Mesenchymal stem cell (in vitro differentiated cells and primary cell): ENCODE measurements at regions not wholly inside any gene's neighbourhood (a gene's known extent, or its start where the extent isn't known, plus 50 kb on each side); places are given as distances from the start of the nearest gene placed in this dataset.
"Not testable (repeated sequence)": the region's sequence is repeated elsewhere in the genome, so short reads cannot be mapped to it uniquely, and the experiment has no call there.

Experiments used
- DNase-seq: peaks from one replicate; pipeline ENCODE4 v3.0.0-alpha.2; 2013
- H2AFZ ChIP-seq: one replicate; pipeline ENCODE4 v1.6.1; 2013; ENCODE audit warnings: low read depth, mild to moderate bottlenecking, control low read depth, inconsistent platforms, low read length, moderate library complexity
- H2AK5ac ChIP-seq: 2 replicates; pipeline ENCODE4 v1.6.1; 2013; ENCODE audit warnings: low read length, moderate library complexity, mild to moderate bottlenecking, inconsistent platforms; ENCODE audit not compliant: severe bottlenecking
- H2BK120ac ChIP-seq: one replicate; pipeline ENCODE4 v1.6.1; 2013; ENCODE audit warnings: low read depth, mild to moderate bottlenecking, inconsistent platforms, low read length, moderate library complexity
- H2BK12ac ChIP-seq, 2 experiments: one replicate each; pipeline ENCODE4 v1.6.1; 2013; ENCODE audit warnings: inconsistent platforms in 2 of 2, low read length in 2 of 2, mild to moderate bottlenecking in 2 of 2, moderate library complexity in 2 of 2, control low read depth in 1 of 2
- H2BK15ac ChIP-seq: one replicate; pipeline ENCODE4 v1.6.1; 2013; ENCODE audit warnings: mild to moderate bottlenecking, low read depth, inconsistent platforms; ENCODE audit not compliant: poor library complexity, severe bottlenecking
- H2BK5ac ChIP-seq: 2 replicates; pipeline ENCODE4 v1.6.1; 2013; ENCODE audit warnings: low read depth, mild to moderate bottlenecking, low read length, control low read depth, inconsistent platforms; ENCODE audit not compliant: poor library complexity, severe bottlenecking
- H3K14ac ChIP-seq, 2 experiments: one replicate each; pipeline ENCODE4 v1.6.1; 2013; ENCODE audit warnings: inconsistent platforms in 2 of 2, low read length in 2 of 2, control low read depth in 1 of 2, mild to moderate bottlenecking in 1 of 2, moderate library complexity in 1 of 2
- H3K18ac ChIP-seq, 2 experiments: one replicate each; pipeline ENCODE4 v1.6.1; 2013; ENCODE audit warnings: inconsistent platforms in 2 of 2, low read length in 2 of 2, control low read depth in 1 of 2, low read depth in 1 of 2, mild to moderate bottlenecking in 1 of 2
- H3K23ac ChIP-seq, 2 experiments: one replicate each; pipeline ENCODE4 v1.6.1; 2013; ENCODE audit warnings: inconsistent platforms in 2 of 2, low read length in 2 of 2, mild to moderate bottlenecking in 2 of 2, moderate library complexity in 2 of 2, control low read depth in 1 of 2
- H3K27ac ChIP-seq: 2 replicates; pipeline ENCODE4 v1.5.1; 2013; ENCODE audit warnings: mild to moderate bottlenecking, moderate library complexity, low read length, control low read depth, inconsistent platforms; ENCODE audit not compliant: poor library complexity, severe bottlenecking
- H3K27me3 ChIP-seq, 2 experiments: 2 replicates each; pipeline versions ENCODE4 v1.6.1 to v1.7.0; 2013; ENCODE audit warnings: low read length in 2 of 2, mild to moderate bottlenecking in 2 of 2, moderate library complexity in 2 of 2, control low read depth in 1 of 2, inconsistent platforms in 1 of 2; ENCODE audit not compliant: control insufficient read depth in 1 of 2, insufficient read depth in 1 of 2
- H3K36me3 ChIP-seq, 2 experiments: 2 replicates each; pipeline versions ENCODE4 v1.6.1 to v1.7.0; 2013; ENCODE audit warnings: low read length in 2 of 2, control low read depth in 1 of 2, inconsistent platforms in 1 of 2, low read depth in 1 of 2, mild to moderate bottlenecking in 1 of 2; ENCODE audit not compliant: insufficient read depth in 2 of 2, control insufficient read depth in 1 of 2
- H3K4ac ChIP-seq, 2 experiments: one replicate each; pipeline ENCODE4 v1.6.1; 2013; ENCODE audit warnings: inconsistent platforms in 2 of 2, low read length in 2 of 2, mild to moderate bottlenecking in 2 of 2, moderate library complexity in 2 of 2, control low read depth in 1 of 2, low read depth in 1 of 2
- H3K4me1 ChIP-seq: 2 replicates; pipeline ENCODE4 v1.6.1; 2013; ENCODE audit warnings: low read depth, low read length, control low read depth; ENCODE audit not compliant: control insufficient read depth, insufficient read depth
- H3K4me2 ChIP-seq: 2 replicates; pipeline ENCODE4 v1.6.1; 2013; ENCODE audit warnings: low read length, mild to moderate bottlenecking, inconsistent platforms; ENCODE audit not compliant: poor library complexity, severe bottlenecking
- H3K4me3 ChIP-seq, 2 experiments: 2 replicates each; pipeline versions ENCODE4 v1.5.1 to v1.7.0; 2013; ENCODE audit warnings: low read length in 2 of 2, mild to moderate bottlenecking in 2 of 2, control low read depth in 1 of 2, low read depth in 1 of 2; ENCODE audit not compliant: insufficient read depth in 1 of 2
- H3K79me1 ChIP-seq: replicated peaks from 2 replicates; pipeline ENCODE4 v1.6.1; 2013; ENCODE audit warnings: mild to moderate bottlenecking, control low read depth, low read length, inconsistent platforms; ENCODE audit not compliant: poor library complexity, severe bottlenecking
- H3K9ac ChIP-seq: 2 replicates; pipeline ENCODE4 v1.7.0; 2013; ENCODE audit warnings: mild to moderate bottlenecking, low read length, moderate library complexity
- H3K9me3 ChIP-seq: 2 replicates; pipeline ENCODE4 v1.7.0; 2013; ENCODE audit warnings: mild to moderate bottlenecking, low read length; ENCODE audit not compliant: control insufficient read depth
- H4K8ac ChIP-seq: one replicate; pipeline ENCODE4 v1.6.1; 2013; ENCODE audit warnings: inconsistent platforms, mild to moderate bottlenecking, low read length, moderate library complexity
- H4K91ac ChIP-seq: one replicate; pipeline ENCODE4 v1.6.1; 2013; ENCODE audit warnings: mild to moderate bottlenecking, low read length, inconsistent platforms
- WGBS: methylation state at CpG from one replicate; pipeline ENCODE4 v1.1.7; 2013; ENCODE audit warnings: mixed read lengths; 5-methylcytosine and 5-hydroxymethylcytosine counted together

DNA sequence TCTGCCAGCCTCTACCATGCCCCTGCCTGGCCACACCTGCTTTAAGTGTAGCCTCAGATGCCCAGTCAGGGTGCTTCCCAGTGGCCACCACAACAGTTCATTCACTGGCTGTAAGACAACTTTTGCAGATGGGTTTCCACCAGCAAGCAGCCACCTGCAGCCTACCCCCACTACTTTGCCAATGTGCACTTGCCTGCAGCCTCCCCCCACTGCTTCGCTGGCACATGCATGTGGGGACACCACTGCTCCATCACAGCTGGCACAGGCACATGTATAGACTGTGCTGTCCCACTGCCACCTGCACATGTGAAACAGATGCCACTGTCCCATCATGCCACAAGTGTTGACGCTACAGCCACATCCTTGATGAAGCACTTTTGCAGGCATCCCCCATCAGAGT is 723.9 kb downstream of the SH3BGRL start:
- DNase-seq: no peak
- no peak overlapping the region for H2BK12ac ChIP-seq
- H2AFZ ChIP-seq: no peak overlapping the region
- no peaks in the 10 kb centered on the region for H3K79me1 ChIP-seq
- no peak overlapping the region for H4K8ac ChIP-seq
- H2AK5ac ChIP-seq: no peak overlapping the region
- H3K9ac ChIP-seq: no peak overlapping the region
- peaks cover 3% of the 10 kb centered on the region for H3K9me3 ChIP-seq
- no peak overlapping the region for H3K4ac ChIP-seq
- H3K4me3 ChIP-seq: no peak overlapping the region
- H3K27me3 ChIP-seq: no peaks in the 10 kb centered on the region
- H2BK5ac ChIP-seq: no peak overlapping the region
- H3K27ac ChIP-seq: no peak overlapping the region
- 64% methylated on average over 2 of the region's 2 CpGs for WGBS
- no peak overlapping the region for H3K23ac ChIP-seq
- no peaks in the 10 kb centered on the region for H3K36me3 ChIP-seq
- no peak overlapping the region for H3K4me2 ChIP-seq
- no peaks in the 10 kb centered on the region for H3K4me1 ChIP-seq
- H4K91ac ChIP-seq: no peak overlapping the region
- no peak overlapping the region for H2BK120ac ChIP-seq
- H3K18ac ChIP-seq: no peak overlapping the region
- H2BK15ac ChIP-seq: no peak overlapping the region
- no peak overlapping the region for H3K14ac ChIP-seq

DNA sequence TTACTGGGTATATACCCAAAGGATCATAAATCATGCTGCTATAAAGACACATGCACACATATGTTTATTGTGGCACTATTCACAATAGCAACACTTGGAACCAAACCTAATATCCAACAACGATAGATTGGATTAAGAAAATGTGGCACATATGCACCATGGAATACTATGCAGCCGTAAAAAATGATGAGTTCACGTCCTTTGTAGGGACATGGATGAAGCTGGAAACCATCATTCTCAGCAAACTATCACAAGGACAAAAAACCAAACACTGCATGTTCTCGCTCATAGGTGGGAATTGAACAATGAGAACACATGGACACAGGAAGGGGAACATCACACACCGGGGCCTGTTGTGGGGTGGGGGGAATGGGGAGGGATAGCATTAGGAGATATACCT is 744.0 kb downstream of the SH3BGRL start:
- not testable (repeated sequence) for H3K4me1 ChIP-seq, H3K23ac ChIP-seq, H3K79me1 ChIP-seq, H3K18ac ChIP-seq, H3K9me3 ChIP-seq, H3K4ac ChIP-seq, H3K4me3 ChIP-seq, H2BK15ac ChIP-seq, H4K8ac ChIP-seq, H2BK120ac ChIP-seq, H2BK12ac ChIP-seq, H3K4me2 ChIP-seq, H3K9ac ChIP-seq, H2AK5ac ChIP-seq, H3K14ac ChIP-seq, DNase-seq, H2AFZ ChIP-seq, H3K27me3 ChIP-seq, H3K27ac ChIP-seq, H4K91ac ChIP-seq, H3K36me3 ChIP-seq, H2BK5ac ChIP-seq
- no CpG with 5 or more reads among the region's 5 CpGs for WGBS

DNA sequence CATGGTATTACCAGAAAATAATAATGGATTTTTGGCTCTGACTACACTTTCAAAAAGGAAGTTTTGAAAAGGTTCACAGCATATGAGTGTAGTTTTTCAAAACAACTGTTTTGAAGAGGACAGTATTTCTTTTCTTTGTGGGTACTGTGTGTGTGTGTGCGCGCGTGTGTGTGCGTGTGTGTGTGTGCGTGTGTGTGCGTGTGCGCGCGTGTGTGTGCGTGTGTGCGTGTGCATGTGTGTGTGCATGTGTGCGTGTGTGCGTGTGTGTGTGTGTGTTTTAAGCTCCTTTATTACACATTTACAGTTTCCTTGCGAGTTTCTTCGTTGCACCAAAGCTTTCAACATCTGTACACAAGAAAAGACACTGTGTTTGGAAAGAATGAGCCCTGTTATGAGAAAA is 755.4 kb downstream of the SH3BGRL start:
- no peak overlapping the region for H3K27ac ChIP-seq
- H3K9ac ChIP-seq: no peak overlapping the region
- H2AK5ac ChIP-seq: no peak overlapping the region
- no peaks in the 10 kb centered on the region for H3K79me1 ChIP-seq
- H2AFZ ChIP-seq: no peak overlapping the region
- H3K36me3 ChIP-seq: no peaks in the 10 kb centered on the region
- no peak overlapping the region for H3K4me2 ChIP-seq
- H3K4ac ChIP-seq: no peak overlapping the region
- H3K23ac ChIP-seq: no peak overlapping the region
- no peaks in the 10 kb centered on the region for H3K27me3 ChIP-seq
- no peak overlapping the region for H3K18ac ChIP-seq
- H2BK120ac ChIP-seq: no peak overlapping the region
- no peak overlapping the region for H4K91ac ChIP-seq
- no peak overlapping the region for H3K4me3 ChIP-seq
- H3K9me3 ChIP-seq: no peaks in the 10 kb centered on the region
- no peak overlapping the region for H3K14ac ChIP-seq
- DNase-seq: peak; percentile 1
- H3K4me1 ChIP-seq: no peaks in the 10 kb centered on the region
- H2BK5ac ChIP-seq: no peak overlapping the region
- no peak overlapping the region for H2BK15ac ChIP-seq
- H2BK12ac ChIP-seq: no peak overlapping the region
- H4K8ac ChIP-seq: no peak overlapping the region
- WGBS: no CpG with 5 or more reads among the region's 15 CpGs

DNA sequence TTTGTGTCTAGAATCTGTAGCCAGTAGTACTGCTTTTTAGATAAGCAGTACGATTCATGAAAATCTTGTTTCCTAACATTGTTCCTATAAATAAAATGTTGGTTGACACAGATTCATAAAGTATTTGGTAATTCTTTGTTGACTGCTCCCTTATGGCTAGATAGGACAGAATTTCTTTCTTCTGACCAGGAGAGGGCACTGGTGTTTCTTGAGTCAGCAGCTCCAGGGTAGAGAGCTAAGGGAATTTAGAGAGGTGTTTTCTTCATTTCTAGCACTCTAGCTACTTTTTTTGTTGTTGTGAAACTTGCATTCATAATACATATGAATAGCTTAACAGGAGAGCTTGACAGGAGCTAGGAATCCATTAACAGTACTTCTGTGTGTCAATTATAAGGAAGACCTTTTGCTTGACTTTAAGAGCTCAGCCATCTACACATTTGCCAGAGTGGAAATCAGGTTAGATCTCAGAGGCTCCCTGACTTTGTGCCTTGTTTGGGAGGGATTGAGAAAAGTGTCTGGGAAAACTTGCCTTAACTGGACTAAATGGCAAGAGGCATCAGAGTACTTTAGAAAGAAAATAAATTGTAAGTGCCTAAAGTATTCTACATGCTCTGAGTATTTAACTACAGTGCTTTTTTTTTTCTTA is 756.1 kb downstream of the SH3BGRL start:
- H3K23ac ChIP-seq: no peak overlapping the region
- H3K9ac ChIP-seq: no peak overlapping the region
- no peak overlapping the region for H4K8ac ChIP-seq
- no peaks in the 10 kb centered on the region for H3K36me3 ChIP-seq
- no peaks in the 10 kb centered on the region for H3K79me1 ChIP-seq
- H3K27me3 ChIP-seq: no peaks in the 10 kb centered on the region
- no peak overlapping the region for H3K4me3 ChIP-seq
- no peak overlapping the region for H2AFZ ChIP-seq
- DNase-seq: no peak
- H3K18ac ChIP-seq: no peak overlapping the region
- H2BK12ac ChIP-seq: no peak overlapping the region
- H2AK5ac ChIP-seq: no peak overlapping the region
- H3K4ac ChIP-seq: no peak overlapping the region
- no peak overlapping the region for H3K14ac ChIP-seq
- no CpG with 5 or more reads among the region's 1 CpG for WGBS
- H3K4me2 ChIP-seq: no peak overlapping the region
- H2BK120ac ChIP-seq: no peak overlapping the region
- no peak overlapping the region for H3K27ac ChIP-seq
- H2BK15ac ChIP-seq: no peak overlapping the region
- no peak overlapping the region for H2BK5ac ChIP-seq
- H3K9me3 ChIP-seq: no peaks in the 10 kb centered on the region
- no peak overlapping the region for H4K91ac ChIP-seq
- H3K4me1 ChIP-seq: no peaks in the 10 kb centered on the region
